ENCODE measurements at regions not wholly inside any gene's neighbourhood (a gene's known extent, or its start where the extent isn't known, plus 50 kb on each side); places are given as distances from the start of the nearest gene placed in this dataset.

DNA sequence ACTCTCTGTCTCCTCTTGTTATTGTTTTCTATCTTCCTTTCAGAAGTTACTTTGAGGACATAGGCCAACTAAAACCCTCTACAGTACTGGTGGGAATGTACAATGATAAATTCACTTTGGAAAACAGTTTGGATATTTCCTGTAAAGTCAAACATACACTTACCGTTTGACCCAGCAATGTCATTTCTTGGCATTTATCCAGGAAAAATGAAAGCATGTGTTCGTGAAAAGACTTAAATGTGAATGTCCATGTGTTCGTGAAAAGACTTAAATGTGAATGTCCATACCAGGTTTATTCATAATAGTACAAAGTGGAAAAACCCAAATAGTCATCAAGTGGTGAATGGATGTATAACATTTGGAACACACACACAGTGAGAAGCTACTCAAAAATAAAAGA is 361.5 kb upstream of the DPH6 start:
- TF ChIP-seq, protein P1, sequence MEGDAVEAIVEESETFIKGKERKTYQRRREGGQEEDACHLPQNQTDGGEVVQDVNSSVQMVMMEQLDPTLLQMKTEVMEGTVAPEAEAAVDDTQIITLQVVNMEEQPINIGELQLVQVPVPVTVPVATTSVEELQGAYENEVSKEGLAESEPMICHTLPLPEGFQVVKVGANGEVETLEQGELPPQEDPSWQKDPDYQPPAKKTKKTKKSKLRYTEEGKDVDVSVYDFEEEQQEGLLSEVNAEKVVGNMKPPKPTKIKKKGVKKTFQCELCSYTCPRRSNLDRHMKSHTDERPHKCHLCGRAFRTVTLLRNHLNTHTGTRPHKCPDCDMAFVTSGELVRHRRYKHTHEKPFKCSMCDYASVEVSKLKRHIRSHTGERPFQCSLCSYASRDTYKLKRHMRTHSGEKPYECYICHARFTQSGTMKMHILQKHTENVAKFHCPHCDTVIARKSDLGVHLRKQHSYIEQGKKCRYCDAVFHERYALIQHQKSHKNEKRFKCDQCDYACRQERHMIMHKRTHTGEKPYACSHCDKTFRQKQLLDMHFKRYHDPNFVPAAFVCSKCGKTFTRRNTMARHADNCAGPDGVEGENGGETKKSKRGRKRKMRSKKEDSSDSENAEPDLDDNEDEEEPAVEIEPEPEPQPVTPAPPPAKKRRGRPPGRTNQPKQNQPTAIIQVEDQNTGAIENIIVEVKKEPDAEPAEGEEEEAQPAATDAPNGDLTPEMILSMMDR (IDR thresholded peaks at IDR 0.05; ENCODE audit: low read depth, low read length, poor library complexity, severe bottlenecking): no peak
- no peak for TF ChIP-seq EZH2phosphoT487 (IDR thresholded peaks at IDR 0.05; ENCODE audit: borderline replicate concordance, low read length)
- no peaks in the 10 kb centered on the region for H3K9me2 ChIP-seq (replicated peaks; ENCODE audit: control insufficient read depth, low read length)
- no peaks in the 10 kb centered on the region for H3K27me3 ChIP-seq (ENCODE audit: control insufficient read depth, low read length)
- no peak overlapping the region for H3K27ac ChIP-seq (ENCODE audit: low read depth, low read length)
- H3K4me3 ChIP-seq (ENCODE audit: low read length): no peak overlapping the region
- H3K79me2 ChIP-seq (ENCODE audit: control insufficient read depth, low read length): no peaks in the 10 kb centered on the region
- H3K4me1 ChIP-seq (ENCODE audit: control insufficient read depth, low read length): no peaks in the 10 kb centered on the region
- H3K36me3 ChIP-seq (ENCODE audit: control insufficient read depth, low read length): no peaks in the 10 kb centered on the region
- H3K9me3 ChIP-seq (ENCODE audit: control insufficient read depth, insufficient read depth, low read length): no peaks in the 10 kb centered on the region
- no peaks in the 10 kb centered on the region for H4K20me1 ChIP-seq (ENCODE audit: control insufficient read depth, insufficient read depth, low read depth, low read length)
- no peak overlapping the region for H3K4me2 ChIP-seq (ENCODE audit: low read length)
- no peaks in the 10 kb centered on the region for H3F3A ChIP-seq (ENCODE audit: control insufficient read depth, insufficient read depth)

DNA sequence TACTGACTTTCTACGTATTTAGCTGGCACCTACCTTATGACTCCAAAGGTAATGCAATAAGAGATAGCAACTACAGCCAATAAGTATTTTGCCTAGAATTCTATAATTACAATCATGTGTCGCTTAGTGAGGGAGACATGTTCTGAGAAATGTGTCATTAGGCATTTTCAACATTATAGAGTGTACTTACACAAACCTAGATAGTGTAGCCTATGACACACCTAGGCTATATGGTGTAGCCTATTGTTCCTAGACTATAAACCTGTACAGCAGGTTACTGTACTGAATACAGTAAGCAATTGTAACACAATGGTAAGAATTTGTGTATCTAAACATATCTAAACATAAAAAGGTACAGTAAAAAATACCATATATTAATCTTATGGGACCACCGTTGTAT is 363.4 kb upstream of the DPH6 start:
- no peaks in the 10 kb centered on the region for H3K27me3 ChIP-seq (ENCODE audit: control insufficient read depth, low read length)
- no peaks in the 10 kb centered on the region for H3K4me1 ChIP-seq (ENCODE audit: control insufficient read depth, low read length)
- H3K79me2 ChIP-seq (ENCODE audit: control insufficient read depth, low read length): no peaks in the 10 kb centered on the region
- H3F3A ChIP-seq (ENCODE audit: control insufficient read depth, insufficient read depth): no peaks in the 10 kb centered on the region
- no peaks in the 10 kb centered on the region for H3K36me3 ChIP-seq (ENCODE audit: control insufficient read depth, low read length)
- no peak overlapping the region for H3K4me2 ChIP-seq (ENCODE audit: low read length)
- no peak overlapping the region for H3K27ac ChIP-seq (ENCODE audit: low read depth, low read length)
- no peaks in the 10 kb centered on the region for H4K20me1 ChIP-seq (ENCODE audit: control insufficient read depth, insufficient read depth, low read depth, low read length)
- TF ChIP-seq EZH2phosphoT487 (IDR thresholded peaks at IDR 0.05; ENCODE audit: borderline replicate concordance, low read length): no peak
- TF ChIP-seq, protein P1 (IDR thresholded peaks at IDR 0.05; ENCODE audit: low read depth, low read length, poor library complexity, severe bottlenecking): no peak
- H3K9me3 ChIP-seq (ENCODE audit: control insufficient read depth, insufficient read depth, low read length): no peaks in the 10 kb centered on the region
- H3K9me2 ChIP-seq (replicated peaks; ENCODE audit: control insufficient read depth, low read length): no peaks in the 10 kb centered on the region
- H3K4me3 ChIP-seq (ENCODE audit: low read length): no peak overlapping the region

DNA sequence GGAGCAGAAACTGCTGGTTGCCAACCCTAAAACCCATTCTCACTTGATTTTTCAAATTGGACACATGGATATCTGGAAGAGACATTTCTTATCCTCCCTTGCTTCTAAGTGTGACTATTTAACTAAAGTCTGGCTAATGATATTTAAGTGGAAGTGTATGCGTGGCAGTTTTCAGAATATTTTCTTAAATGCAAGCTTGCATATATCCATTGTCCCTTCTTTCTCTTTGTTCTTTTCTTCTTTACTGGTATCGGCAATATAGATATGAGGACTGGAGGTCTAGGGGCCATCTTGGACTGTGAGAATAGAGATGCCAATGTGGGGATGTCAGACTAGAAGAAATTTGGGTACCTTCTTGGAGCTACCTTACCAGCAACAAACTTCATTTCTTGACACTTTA is 364.3 kb upstream of the DPH6 start:
- Histone ChIP-seq H3K27me3 (ENCODE audit: control insufficient read depth, low read length) (no peaks in the 10 kb centered on the region), H3K9me3 (ENCODE audit: control insufficient read depth, insufficient read depth, low read length) (no peaks in the 10 kb centered on the region; the same call in 1 of the 2 replicates), H3K4me3 (ENCODE audit: low read length) (no peak overlapping the region), H3K4me1 (ENCODE audit: control insufficient read depth, low read length) (no peaks in the 10 kb centered on the region), H3K27ac (ENCODE audit: low read depth, low read length) (no peak overlapping the region), H3K4me2 (ENCODE audit: low read length) (no peak overlapping the region), H3K36me3 (ENCODE audit: control insufficient read depth, low read length) (no peaks in the 10 kb centered on the region), H3K79me2 (ENCODE audit: control insufficient read depth, low read length) (no peaks in the 10 kb centered on the region), H4K20me1 (ENCODE audit: control insufficient read depth, insufficient read depth, low read depth, low read length) (no peaks in the 10 kb centered on the region), H3K9me2 (replicated peaks; ENCODE audit: control insufficient read depth, low read length) (no peaks in the 10 kb centered on the region), H3F3A (ENCODE audit: control insufficient read depth, insufficient read depth) (no peaks in the 10 kb centered on the region)
- TF ChIP-seq EZH2phosphoT487 (IDR thresholded peaks at IDR 0.05; ENCODE audit: borderline replicate concordance, low read length): no peak
- TF ChIP-seq, protein P1 (IDR thresholded peaks at IDR 0.05; ENCODE audit: low read depth, low read length, poor library complexity, severe bottlenecking): no peak
